HG03565 (cell line): ENCODE measurements at regions not wholly inside any gene's neighbourhood (a gene's known extent, or its start where the extent isn't known, plus 50 kb on each side); places are given as distances from the start of the nearest gene placed in this dataset.

ENCODE experiments used
- ATAC-seq: cut with Tn5 transposase; IDR thresholded peaks from one replicate; pipeline ENCODE4 v1.9.1; 2021; ENCODE audit warnings: mild to moderate bottlenecking, moderate library complexity; ENCODE audit not compliant: unreplicated experiment

DNA sequence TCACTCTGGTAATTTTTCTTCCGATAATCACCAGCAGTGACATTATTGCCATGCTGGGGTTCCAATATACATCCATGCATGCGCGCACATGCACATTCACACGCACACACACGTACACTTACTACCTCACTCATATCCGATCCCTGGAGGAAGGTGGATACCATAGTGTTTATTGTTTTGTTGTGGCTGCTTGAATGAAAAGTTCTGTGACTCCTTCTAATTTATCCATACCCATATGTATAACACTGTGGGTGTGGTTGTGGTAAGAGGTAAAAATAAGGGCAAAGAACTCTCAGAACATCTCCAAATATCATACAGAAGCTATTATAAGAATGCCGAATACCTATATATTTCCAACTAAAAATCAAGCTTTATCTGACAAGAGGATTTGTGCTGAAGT lies 407.8 kb upstream of the PODXL start:
- no peak for ATAC-seq

DNA sequence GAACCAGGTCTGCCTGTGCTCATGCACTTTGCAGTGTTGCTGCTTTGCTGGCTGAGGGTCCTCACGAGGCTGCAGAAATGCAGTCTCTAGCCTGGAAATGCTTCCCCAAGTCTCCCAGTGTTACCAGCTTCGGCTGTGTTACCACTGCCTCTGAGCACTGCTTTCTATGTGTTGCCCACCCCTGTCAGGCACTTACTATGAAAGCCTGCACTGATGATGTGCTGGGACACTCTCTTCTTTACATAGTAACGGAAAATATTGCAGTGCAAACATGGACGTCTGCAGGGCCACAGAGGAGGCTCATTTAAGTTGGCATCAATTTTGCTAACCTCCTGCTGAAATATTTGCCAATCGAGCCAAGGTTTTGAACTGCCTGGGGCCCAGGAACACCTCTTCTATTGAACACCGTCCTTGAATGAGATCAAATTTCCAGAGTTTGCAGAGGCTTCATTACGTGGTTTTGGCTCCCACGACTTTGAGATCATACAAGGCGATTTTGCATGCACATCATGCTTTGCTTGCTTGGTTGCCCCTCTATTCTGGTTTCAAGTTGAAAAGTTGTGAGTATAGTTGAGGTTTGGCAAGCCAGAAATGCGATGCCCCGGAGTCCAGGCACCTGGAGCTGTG lies 404.7 kb upstream of the PODXL start:
- no peak for ATAC-seq

- no peak for ATAC-seq
Measured at GRCh38 chr7:131959106-131959812, 402.8 kb upstream of the PODXL start.

- no peak for ATAC-seq
Measured at GRCh38 chr7:131957338-131958020, 401.1 kb upstream of the PODXL start.

DNA sequence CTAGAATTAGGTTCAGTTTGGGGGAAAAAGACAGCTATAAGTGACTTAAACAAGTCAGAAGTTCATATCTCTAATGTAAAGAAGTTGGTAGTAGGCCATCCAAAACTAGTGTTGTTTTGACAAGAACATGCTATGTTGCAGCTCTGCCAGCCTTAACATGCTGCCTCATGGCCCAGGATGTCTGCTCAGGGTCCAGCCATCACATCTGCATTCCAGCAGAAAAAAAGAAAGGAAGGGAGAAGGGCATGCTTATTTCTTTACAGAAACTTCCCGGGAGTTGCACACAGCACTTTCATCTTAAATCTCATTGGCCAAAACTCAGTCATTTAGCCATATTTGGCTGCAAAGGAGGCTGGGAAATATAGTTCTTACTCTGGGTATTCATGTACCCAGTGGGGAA lies 400.4 kb upstream of the PODXL start:
- no peak for ATAC-seq

DNA sequence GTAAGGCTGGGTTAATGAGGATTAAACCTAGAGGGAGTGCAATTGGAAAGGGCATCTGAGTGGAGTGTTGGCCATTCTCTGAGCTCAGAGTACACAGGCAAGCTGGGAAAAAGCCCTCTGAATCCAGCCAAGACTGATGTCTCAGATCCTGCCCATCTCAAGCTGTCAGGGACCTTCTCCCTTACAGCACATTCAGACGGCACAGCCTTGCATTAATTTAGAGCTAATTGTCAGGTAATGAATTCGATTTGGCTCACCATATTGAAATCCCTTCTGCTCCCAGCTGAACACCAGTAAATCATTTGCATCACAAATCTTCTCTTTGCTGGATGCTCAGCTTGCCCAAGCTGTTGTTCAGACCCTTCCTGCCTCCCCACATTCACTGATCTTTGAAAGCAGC lies 399.3 kb upstream of the PODXL start:
- no peak for ATAC-seq

- no peak for ATAC-seq
Measured at GRCh38 chr7:131953184-131953583, 396.8 kb upstream of the PODXL start.

DNA sequence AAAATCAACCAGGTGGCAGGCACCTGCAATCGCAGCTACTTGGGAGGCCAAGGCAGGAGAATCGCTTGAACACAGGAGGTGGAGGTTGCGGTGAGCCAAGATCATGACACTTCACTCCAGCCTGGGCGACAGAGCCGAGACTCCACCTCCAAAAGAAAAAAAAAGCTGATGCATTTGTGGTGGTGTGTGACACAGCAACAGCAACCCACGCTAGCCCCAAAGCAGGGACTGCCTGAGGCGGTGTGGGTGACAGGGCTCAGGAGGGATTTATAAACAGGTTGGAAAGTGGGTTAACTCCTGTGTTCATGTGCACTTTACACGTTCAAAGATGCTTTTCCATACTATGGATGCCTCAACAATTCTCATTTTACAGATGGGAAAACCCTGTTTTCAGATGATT lies 395.9 kb upstream of the PODXL start:
- ATAC-seq = no peak

DNA sequence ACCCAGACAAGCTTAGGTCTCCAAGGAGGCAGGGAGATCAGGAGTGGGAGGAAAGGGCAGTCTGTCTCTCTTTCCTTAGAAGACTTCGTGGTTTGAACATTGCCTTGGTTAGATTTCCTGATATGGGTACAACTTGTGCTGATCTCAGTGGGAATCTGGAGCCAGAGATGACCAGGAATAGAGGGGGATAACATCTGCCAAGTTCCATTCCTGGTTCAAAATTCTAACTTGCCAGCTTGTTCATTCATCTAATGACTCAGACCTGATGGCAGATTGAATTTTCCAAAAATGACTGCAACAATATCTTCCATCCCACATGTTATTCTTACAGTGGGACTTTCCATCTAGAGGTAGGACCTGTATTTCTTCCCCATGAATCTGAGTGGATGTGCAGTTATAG lies 394.3 kb upstream of the PODXL start:
- ATAC-seq = no peak

- no peak for ATAC-seq
Measured at GRCh38 chr7:131949659-131950058, 393.2 kb upstream of the PODXL start.

GRCh38 chr7:131948434-131949053 lies 392.1 kb upstream of the PODXL start:
- ATAC-seq = no peak

GRCh38 chr7:131947661-131948060 lies 391.2 kb upstream of the PODXL start:
- ATAC-seq = no peak

DNA sequence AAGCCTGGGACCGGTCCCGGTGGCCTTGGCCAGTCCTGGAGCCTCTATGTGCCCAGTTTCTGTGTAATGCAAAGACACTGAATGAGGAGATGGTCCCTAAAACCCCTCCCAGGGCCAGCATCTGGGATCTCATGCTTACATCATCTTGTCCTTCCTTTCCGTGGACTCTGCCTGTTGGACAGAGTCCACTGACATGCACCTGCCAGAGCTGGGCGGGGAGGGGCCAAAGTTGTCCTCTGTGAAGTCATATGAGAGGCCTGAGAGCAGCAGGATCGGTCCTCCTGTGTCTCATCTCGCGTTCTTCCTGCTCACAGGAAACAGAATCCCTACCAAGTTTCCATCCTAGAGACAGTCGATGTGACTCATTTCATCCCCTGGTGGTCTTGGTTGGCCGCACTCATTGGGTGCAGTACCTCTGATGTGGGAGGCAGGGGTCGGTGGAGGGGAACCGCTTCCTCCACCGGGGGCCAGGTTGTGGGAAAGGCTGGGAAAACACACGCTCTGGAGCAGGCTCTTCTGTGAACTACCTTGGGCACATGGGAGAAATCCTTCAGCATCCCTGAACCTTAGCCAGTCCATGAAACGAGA lies 389.6 kb upstream of the PODXL start:
- no peak for ATAC-seq

DNA sequence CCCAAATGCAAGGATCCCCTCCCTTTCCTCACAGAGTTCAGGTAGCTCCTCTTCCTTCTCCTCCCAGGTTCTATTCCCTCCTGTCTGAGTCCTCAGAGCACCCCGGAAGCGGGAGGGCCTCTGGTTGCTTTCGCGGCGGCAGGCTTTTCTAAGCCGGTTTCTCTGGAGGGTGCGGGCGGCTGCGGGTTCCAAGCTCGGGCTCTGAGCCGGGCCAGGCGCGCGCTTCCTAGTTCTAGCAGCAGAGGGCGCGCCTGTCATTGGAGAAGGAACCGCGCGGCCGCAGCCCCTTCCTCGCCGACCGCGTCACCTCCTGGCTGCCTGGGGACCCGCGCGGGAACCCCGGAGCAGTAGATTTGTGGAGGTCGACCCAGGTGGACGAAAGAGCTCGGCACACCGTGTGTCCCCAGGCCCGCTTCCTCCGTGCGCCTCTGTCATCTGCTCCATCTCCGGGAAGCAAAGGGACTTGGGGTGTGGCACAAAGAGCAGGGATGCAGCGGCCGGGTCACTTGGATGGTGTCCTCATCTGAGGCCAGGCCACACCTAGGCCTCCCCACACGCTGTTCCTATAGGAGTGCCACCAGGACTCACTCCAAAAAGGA lies 389.0 kb upstream of the PODXL start:
- ATAC-seq = no peak

- ATAC-seq = no peak
Measured at GRCh38 chr7:131944556-131945069, 388.2 kb upstream of the PODXL start.

DNA sequence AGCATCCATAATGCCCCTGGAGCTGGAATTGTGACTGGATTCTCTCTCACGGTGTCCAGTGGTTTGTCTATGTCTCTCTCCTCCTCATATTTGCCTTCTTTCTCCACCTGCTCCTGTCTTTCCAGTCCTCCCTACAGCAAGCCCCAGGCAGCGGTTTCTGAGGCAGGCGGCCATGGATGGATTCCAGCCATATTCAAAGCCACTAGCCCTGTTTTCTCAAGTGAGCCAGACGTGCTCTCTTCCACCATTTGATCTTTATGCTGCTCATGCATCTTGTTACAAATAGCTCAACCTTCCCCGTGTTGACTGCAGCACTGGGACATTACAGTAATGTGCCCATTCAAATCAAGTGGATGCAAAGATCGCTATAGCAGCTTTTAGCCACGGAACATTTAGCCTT lies 387.2 kb upstream of the PODXL start:
- no peak for ATAC-seq

DNA sequence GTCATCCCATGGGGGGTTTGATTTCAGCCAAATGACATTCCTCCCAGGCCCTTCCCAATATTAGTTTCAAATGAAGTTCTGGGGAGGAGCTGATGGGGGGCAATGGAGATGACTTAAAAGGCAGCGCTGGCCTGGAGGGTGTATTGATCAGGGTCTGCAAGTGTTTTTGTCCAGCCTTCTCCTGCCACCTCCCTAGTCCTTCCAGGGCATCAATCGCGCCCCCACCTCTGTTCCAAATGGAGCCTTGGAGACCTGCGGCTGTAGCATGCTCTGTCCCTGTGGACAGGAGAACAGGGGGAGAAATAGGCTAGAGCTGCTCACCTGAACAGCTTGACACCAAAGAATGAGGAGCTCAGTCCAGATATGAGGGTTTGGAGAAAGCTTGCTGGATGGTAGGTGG lies 386.8 kb upstream of the PODXL start:
- ATAC-seq = no peak

DNA sequence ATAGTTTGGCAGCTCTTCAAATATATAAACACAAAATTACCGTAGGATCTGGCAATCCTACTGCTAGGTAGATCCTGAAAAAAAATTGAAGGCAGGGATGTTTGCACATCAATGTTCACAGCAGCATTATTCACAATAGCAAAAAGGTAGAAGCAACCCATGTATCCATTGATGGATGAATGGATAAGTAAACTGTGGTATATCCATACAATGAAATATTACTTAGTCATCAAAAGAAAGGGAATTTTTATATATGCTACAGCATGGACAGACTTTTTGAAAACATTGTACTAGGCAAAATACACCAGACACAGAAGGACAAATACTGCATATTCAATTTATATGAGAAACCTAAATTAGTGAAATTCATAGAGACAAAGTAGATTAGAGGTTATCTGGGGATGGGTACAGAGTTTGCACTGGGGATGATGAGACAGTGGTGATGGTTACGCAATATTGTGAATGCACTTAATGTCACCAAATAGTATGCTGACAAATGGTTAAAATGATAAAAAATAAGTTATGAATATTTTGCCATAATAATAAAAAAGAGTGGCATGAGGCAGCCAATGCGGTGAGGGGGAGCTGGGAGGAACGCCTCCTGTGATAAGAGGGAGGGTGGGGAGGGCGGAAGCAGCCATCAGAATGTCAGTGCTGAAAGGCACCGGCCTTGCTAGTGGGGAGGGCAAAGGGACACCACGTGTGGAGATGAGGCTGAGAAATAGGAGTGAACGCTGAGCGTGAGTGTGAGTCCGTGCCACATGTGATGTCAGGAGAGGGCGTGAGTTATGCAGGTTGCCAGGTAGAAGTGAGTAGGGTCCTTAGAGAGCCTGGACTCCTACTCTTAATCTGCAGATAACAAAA lies 386.1 kb upstream of the PODXL start:
- ATAC-seq = no peak

- ATAC-seq = no peak
Measured at GRCh38 chr7:131941291-131941690, 384.9 kb upstream of the PODXL start.

- no peak for ATAC-seq
Measured at GRCh38 chr7:131940621-131941165, 384.3 kb upstream of the PODXL start.
